CD4-positive, alpha-beta memory T cell (primary cell): ENCODE measurements at regions not wholly inside any gene's neighbourhood (a gene's known extent, or its start where the extent isn't known, plus 50 kb on each side); places are given as distances from the start of the nearest gene placed in this dataset.

ENCODE experiments used
- CTCF ChIA-PET: fragments of 350-600 bp; sonication (Branson Sonifier 250); formaldehyde crosslinking; loops from one replicate; lab custom pipeline; 2021; ENCODE audit warnings: inconsistent platforms; ENCODE audit not compliant: partially characterized antibody; lab: Charles Lee
- POLR2A ChIA-PET: fragments of 350-600 bp; sonication (Branson Sonifier 250); formaldehyde crosslinking; loops from one replicate; lab custom pipeline; 2021; ENCODE audit not compliant: partially characterized antibody; lab: Charles Lee
- DNase-seq, 5 donors: peaks; one replicate each; pipeline versions ENCODE4 v3.0.0 to v3.0.0-alpha.2; 2020 to 2022; ENCODE audit warnings: mixed read lengths in 1 of 5
- H3K27ac ChIP-seq: one replicate; pipeline ENCODE4 v1.7.0; 2013; ENCODE audit warnings: low read depth, low read length
- H3K27me3 ChIP-seq: 2 replicates; pipeline ENCODE4 v1.7.0; 2013; ENCODE audit warnings: mild to moderate bottlenecking, low read length, moderate library complexity; ENCODE audit not compliant: insufficient read depth
- H3K36me3 ChIP-seq: 2 replicates; pipeline ENCODE4 v1.7.0; 2013; ENCODE audit warnings: mild to moderate bottlenecking, low read length, moderate library complexity; ENCODE audit not compliant: insufficient read depth
- H3K4me1 ChIP-seq: 2 replicates; pipeline ENCODE4 v1.7.0; 2013; ENCODE audit warnings: mild to moderate bottlenecking, low read length, moderate library complexity; ENCODE audit not compliant: insufficient read depth
- H3K4me3 ChIP-seq, 2 donors: one replicate each; pipeline ENCODE4 v1.7.0; 2013; ENCODE audit warnings: low read length in 2 of 2, mild to moderate bottlenecking in 1 of 2
- H3K9me3 ChIP-seq, 2 donors: one replicate each; pipeline ENCODE4 v1.7.0; 2013; ENCODE audit warnings: low read length in 2 of 2, control low read depth in 1 of 2; ENCODE audit not compliant: control insufficient read depth in 1 of 2
- H3K27ac Mint-ChIP-seq, 7 donors: one replicate each; pipeline ENCODE4 v1.8.0; 2020 to 2021; ENCODE audit warnings: mixed read lengths in 7 of 7, mild to moderate bottlenecking in 6 of 7, inconsistent platforms in 3 of 7, moderate library complexity in 3 of 7
- H3K27me3 Mint-ChIP-seq, 2 donors: one replicate each; pipeline ENCODE4 v1.8.0; 2020 to 2021; ENCODE audit warnings: mixed read lengths in 2 of 2
- H3K36me3 Mint-ChIP-seq, 2 donors: one replicate each; pipeline ENCODE4 v1.8.0; 2020 to 2021; ENCODE audit warnings: mixed read lengths in 2 of 2, inconsistent platforms in 1 of 2, mild to moderate bottlenecking in 1 of 2
- H3K4me1 Mint-ChIP-seq, 4 donors: one replicate each; pipeline ENCODE4 v1.8.0; 2020 to 2021; ENCODE audit warnings: mixed read lengths in 4 of 4, mild to moderate bottlenecking in 1 of 4
- H3K4me3 Mint-ChIP-seq, 8 donors: one replicate each; pipeline ENCODE4 v1.8.0; 2020 to 2021; ENCODE audit warnings: mixed read lengths in 8 of 8, mild to moderate bottlenecking in 7 of 8, moderate library complexity in 6 of 8, inconsistent platforms in 3 of 8
- H3K9me3 Mint-ChIP-seq, 8 donors: one replicate each; pipeline ENCODE4 v1.8.0; 2020 to 2021; ENCODE audit warnings: mixed read lengths in 8 of 8, mild to moderate bottlenecking in 5 of 8, inconsistent platforms in 3 of 8, moderate library complexity in 1 of 8
- intact Hi-C: fragments of 100-400 bp; cut with micrococcal nuclease; formaldehyde crosslinking; loops from one replicate; pipeline ENCODE4 v1.15.1; 2023

DNA sequence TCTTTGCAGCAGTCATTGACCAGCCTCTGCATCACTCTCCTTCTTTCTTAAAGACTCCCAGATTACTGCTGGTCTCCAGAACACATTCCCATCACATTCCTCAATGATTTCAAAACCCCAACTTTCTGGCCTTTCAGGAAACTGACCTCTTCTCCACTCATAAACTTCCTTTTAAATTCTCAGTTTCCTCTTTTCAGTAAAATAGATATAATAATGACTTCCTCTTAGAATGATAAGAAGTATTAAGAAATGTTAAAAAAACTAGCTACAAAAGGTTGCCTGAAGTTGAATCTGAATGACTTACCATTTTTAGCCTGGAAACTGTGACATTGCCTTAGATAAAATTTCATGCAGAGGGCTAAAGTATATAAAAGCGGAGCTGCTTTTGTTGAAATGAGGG, 239.3 kb downstream of the OGFRL1 start:
- no peak overlapping the region for H3K27ac Mint-ChIP-seq
- no peaks in the 10 kb centered on the region for H3K4me1 Mint-ChIP-seq
- H3K36me3 Mint-ChIP-seq: no peaks in the 10 kb centered on the region
- ChIA-PET POLR2A (no interaction called here), CTCF (interaction anchor here (2.4 to 2.7 kb wide), 2 partner anchors 8 to 10 kb away, joined by 6 to 8 read pairs; no protein-coding TSS in a partner anchor)
- intact Hi-C loops: no loop called here
- H3K4me3 Mint-ChIP-seq: no peak overlapping the region
- no peak for DNase-seq
- Histone ChIP-seq H3K36me3 (no peaks in the 10 kb centered on the region), H3K4me3 (no peak overlapping the region), H3K9me3 (no peaks in the 10 kb centered on the region), H3K4me1 (no peaks in the 10 kb centered on the region), H3K27ac (no peak overlapping the region), H3K27me3 (no peaks in the 10 kb centered on the region)
- H3K27me3 Mint-ChIP-seq: peaks cover 2 to 9% of the 10 kb centered on the region in 2 donors
- H3K9me3 Mint-ChIP-seq: peaks cover 0 to 3% (median 0%) of the 10 kb centered on the region in 8 donors

DNA sequence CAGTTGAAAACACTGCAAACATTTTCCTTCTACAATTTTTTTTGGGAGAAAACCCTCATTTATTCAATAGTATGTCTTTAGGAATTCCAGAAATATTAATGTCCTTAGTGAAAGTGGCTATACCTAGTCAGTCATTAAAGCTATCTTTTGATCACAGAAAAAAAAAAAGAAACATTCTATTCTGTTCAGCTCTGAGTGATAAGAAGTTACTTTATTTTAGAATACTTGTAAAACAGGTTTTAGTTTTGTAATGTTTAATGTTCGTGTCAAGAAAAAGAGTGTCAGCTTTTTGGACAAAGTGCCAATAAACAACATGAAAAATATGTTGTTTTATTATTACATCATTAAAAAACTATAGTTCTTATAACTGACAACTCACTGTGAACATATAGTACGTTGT, 240.4 kb downstream of the OGFRL1 start:
- Histone ChIP-seq H3K36me3 (no peaks in the 10 kb centered on the region), H3K9me3 (no peaks in the 10 kb centered on the region), H3K4me3 (no peak overlapping the region), H3K4me1 (no peaks in the 10 kb centered on the region), H3K27ac (no peak overlapping the region), H3K27me3 (no peaks in the 10 kb centered on the region)
- peaks cover 2 to 7% of the 10 kb centered on the region in 2 donors for H3K27me3 Mint-ChIP-seq
- ChIA-PET POLR2A (no interaction called here), CTCF (interaction anchor here (2.4 kb wide), 1 partner anchor 11 kb away, joined by 6 read pairs; no protein-coding TSS in a partner anchor)
- H3K27ac Mint-ChIP-seq: no peak overlapping the region
- intact Hi-C loops: no loop called here
- H3K4me3 Mint-ChIP-seq: no peak overlapping the region
- no peaks in the 10 kb centered on the region for H3K4me1 Mint-ChIP-seq
- no peaks in the 10 kb centered on the region for H3K36me3 Mint-ChIP-seq
- peaks cover 0 to 3% (median 0%) of the 10 kb centered on the region in 8 donors for H3K9me3 Mint-ChIP-seq
- DNase-seq: no peak

DNA sequence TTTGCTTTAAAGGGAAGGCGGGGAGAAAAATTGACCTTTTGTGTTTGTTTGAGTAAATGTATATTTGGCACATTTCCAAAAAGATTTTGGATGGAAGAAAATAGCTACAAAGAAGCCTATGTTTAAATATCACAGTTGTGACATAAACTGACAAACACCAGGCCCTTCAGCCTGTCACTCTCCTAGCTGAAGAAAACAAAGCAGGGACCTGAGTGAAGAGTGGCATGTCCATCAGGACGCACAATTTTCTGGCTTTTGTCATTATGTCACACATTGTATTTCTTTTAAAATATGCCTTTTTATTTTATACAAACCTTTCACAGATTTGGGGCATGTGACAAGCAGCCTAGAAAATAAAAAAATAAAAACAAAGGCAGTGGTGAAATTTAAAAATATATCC, 241.2 kb downstream of the OGFRL1 start:
- H3K36me3 ChIP-seq: no peaks in the 10 kb centered on the region
- H3K27ac Mint-ChIP-seq: no peak overlapping the region
- no peak overlapping the region for H3K4me3 ChIP-seq
- ChIA-PET CTCF (interaction anchor here (2.2 kb wide), 1 partner anchor 16 kb away, joined by 8 read pairs; no protein-coding TSS in a partner anchor), POLR2A (no interaction called here)
- no peaks in the 10 kb centered on the region for H3K4me1 Mint-ChIP-seq
- H3K9me3 ChIP-seq: no peaks in the 10 kb centered on the region
- no peaks in the 10 kb centered on the region for H3K27me3 ChIP-seq
- intact Hi-C loops: no loop called here
- no peak overlapping the region for H3K27ac ChIP-seq
- H3K4me3 Mint-ChIP-seq: no peak overlapping the region
- no peaks in the 10 kb centered on the region for H3K36me3 Mint-ChIP-seq
- H3K9me3 Mint-ChIP-seq: peaks cover 0 to 3% (median 0%) of the 10 kb centered on the region in 8 donors
- H3K4me1 ChIP-seq: no peaks in the 10 kb centered on the region
- H3K27me3 Mint-ChIP-seq: peaks cover 2 to 7% of the 10 kb centered on the region in 2 donors
- DNase-seq: no peak

DNA sequence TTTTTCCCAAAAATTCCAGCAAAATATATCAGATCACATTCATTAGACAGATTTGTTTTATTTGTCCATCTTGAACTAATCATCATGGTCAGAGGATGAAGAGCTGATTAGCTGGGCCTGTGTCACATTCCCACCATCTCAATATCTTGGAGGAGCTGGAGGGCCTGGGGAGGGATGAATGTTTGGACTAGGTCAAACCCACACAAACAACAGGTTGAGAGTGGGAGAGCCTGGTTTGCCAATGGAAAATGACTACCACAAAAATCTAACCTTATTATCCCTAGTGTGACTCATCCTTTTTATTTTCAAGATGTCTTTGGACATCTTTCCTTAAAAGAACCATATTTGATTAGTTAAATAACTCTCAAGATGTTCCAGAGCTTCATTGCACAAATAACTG, 242.4 kb downstream of the OGFRL1 start:
- Mint-ChIP-seq H3K27ac (no peak overlapping the region), H3K27me3 (peaks cover 2 to 5% of the 10 kb centered on the region in 2 donors), H3K36me3 (no peaks in the 10 kb centered on the region), H3K4me1 (no peaks in the 10 kb centered on the region), H3K4me3 (no peak overlapping the region), H3K9me3 (no peaks in the 10 kb centered on the region)
- Histone ChIP-seq H3K9me3 (no peaks in the 10 kb centered on the region), H3K4me1 (no peaks in the 10 kb centered on the region), H3K4me3 (no peak overlapping the region), H3K27me3 (no peaks in the 10 kb centered on the region), H3K27ac (no peak overlapping the region), H3K36me3 (no peaks in the 10 kb centered on the region)
- ChIA-PET CTCF (interaction anchor here (1.0 to 2.2 kb wide), 3 partner anchors 11 to 15 kb away, joined by 3 to 8 read pairs (median 5); no protein-coding TSS in a partner anchor), POLR2A (no interaction called here)
- DNase-seq: no peak
- intact Hi-C loops: no loop called here

DNA sequence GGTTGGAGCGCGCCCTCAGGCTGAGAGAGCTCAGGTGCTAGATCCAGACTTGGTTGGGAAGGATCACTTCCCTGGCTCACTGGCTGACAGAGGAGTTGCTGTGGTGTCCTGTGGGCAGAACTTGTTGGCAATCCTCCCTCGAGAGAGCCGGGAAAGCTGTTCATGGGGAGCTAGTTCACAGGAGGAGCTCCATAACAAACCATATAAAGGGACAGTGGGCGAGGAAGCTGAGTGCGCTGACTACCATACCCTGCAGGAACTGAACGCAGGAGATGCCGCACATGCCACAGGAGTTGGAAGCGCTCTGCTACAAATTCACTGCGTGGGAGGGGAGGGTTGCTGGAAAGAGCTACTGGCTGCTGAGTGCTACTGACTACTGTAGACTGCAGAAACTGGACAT, 243.2 kb downstream of the OGFRL1 start:
- Mint-ChIP-seq H3K9me3 (no peaks in the 10 kb centered on the region), H3K27ac (no peak overlapping the region), H3K36me3 (no peaks in the 10 kb centered on the region), H3K4me3 (no peak overlapping the region), H3K27me3 (peaks cover 3 to 4% of the 10 kb centered on the region in 2 donors), H3K4me1 (no peaks in the 10 kb centered on the region)
- Histone ChIP-seq H3K4me3 (no peak overlapping the region), H3K36me3 (no peaks in the 10 kb centered on the region), H3K9me3 (no peaks in the 10 kb centered on the region), H3K27ac (no peak overlapping the region), H3K4me1 (no peaks in the 10 kb centered on the region), H3K27me3 (no peaks in the 10 kb centered on the region)
- POLR2A ChIA-PET: no interaction called here
- CTCF ChIA-PET: interaction anchor here (1.0 to 2.2 kb wide), 2 partner anchors 14 to 15 kb away, joined by 5 to 8 read pairs; no protein-coding TSS in a partner anchor
- intact Hi-C loops: no loop called here
- DNase-seq: no peak

DNA sequence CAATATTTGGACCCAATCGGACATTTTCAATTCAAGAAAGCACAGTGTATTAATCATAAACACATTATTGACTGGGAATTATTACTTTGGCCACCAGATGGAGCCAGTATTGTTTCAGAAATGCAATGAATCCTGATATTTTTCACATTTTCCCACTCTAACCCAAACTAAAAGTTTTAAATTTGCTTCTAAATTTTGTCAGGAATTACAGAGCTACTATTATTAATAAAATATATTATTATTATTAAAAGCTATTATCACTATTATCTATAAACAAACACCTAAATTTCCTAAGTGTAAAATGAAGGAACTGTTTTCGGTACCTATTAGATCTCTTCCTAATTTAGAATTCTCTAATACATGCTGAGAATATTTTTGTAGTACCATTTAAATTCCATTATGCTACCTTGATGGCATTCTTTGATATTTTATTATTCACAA, 245.3 kb downstream of the OGFRL1 start:
- Mint-ChIP-seq H3K4me1 (no peaks in the 10 kb centered on the region), H3K27ac (no peak overlapping the region), H3K27me3 (peaks cover 2 to 3% of the 10 kb centered on the region in 2 donors), H3K4me3 (no peak overlapping the region), H3K36me3 (no peaks in the 10 kb centered on the region), H3K9me3 (no peaks in the 10 kb centered on the region)
- no peaks in the 10 kb centered on the region for H3K4me1 ChIP-seq
- intact Hi-C loops: no loop called here
- H3K27ac ChIP-seq: no peak overlapping the region
- no peaks in the 10 kb centered on the region for H3K9me3 ChIP-seq
- no peak for DNase-seq
- ChIA-PET CTCF (no interaction called here), POLR2A (no interaction called here)
- H3K36me3 ChIP-seq: no peaks in the 10 kb centered on the region
- H3K4me3 ChIP-seq: no peak overlapping the region
- H3K27me3 ChIP-seq: no peaks in the 10 kb centered on the region

DNA sequence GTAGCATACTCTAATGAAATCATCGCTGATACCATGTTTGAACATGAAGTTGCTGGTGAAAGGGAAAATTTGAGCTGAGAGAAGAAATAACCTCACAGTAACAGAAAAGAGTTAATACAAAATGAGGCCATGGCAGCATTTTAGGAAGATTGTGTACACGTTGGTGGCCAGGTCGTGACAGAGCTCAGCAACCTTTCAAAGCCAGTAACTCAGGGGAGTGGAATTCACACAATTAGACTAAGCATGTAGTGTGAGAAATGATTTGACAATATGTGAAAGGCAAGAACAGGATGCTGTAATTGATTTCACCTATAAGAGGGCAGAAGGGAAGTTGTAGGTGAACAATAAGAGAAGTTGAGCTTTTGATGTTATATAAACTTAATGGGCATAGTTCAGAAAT, 246.3 kb downstream of the OGFRL1 start:
- no peak overlapping the region for H3K4me3 Mint-ChIP-seq
- no peaks in the 10 kb centered on the region for H3K4me1 Mint-ChIP-seq
- intact Hi-C loops: no loop called here
- H3K36me3 ChIP-seq: no peaks in the 10 kb centered on the region
- ChIA-PET POLR2A (no interaction called here), CTCF (interaction anchor here (1.0 to 2.4 kb wide), 2 partner anchors 9 to 16 kb away, joined by 3 to 8 read pairs; no protein-coding TSS in a partner anchor)
- H3K4me1 ChIP-seq: no peaks in the 10 kb centered on the region
- no peak overlapping the region for H3K27ac ChIP-seq
- H3K36me3 Mint-ChIP-seq: no peaks in the 10 kb centered on the region
- no peak for DNase-seq
- no peaks in the 10 kb centered on the region for H3K27me3 ChIP-seq
- H3K4me3 ChIP-seq: no peak overlapping the region
- H3K27ac Mint-ChIP-seq: no peak overlapping the region
- H3K27me3 Mint-ChIP-seq: peaks cover 2 to 3% of the 10 kb centered on the region in 2 donors
- H3K9me3 ChIP-seq: no peaks in the 10 kb centered on the region
- H3K9me3 Mint-ChIP-seq: no peaks in the 10 kb centered on the region
